ENCODE measurements at regions not wholly inside any gene's neighbourhood (a gene's known extent, or its start where the extent isn't known, plus 50 kb on each side); places are given as distances from the start of the nearest gene placed in this dataset.

DNA sequence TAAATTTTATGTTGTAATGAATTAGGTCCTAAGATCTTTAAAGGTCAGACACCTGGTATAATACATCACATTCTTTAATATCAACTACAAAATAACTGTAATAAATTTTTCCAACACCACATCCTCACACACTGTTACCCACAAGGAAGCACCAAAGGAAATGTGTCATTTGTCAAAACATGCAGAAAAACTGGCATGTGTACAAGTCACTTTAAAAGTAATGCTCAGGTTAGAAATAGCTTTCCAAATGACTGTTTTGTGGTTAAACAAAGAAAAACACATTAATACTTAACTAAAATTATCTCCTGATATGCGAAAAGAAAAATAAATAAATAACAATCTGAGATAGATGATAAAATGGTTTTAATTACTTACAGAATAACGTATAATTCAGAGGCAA lies 74.7 kb downstream of the MZT1 start:
- TF ChIP-seq, protein P1, sequence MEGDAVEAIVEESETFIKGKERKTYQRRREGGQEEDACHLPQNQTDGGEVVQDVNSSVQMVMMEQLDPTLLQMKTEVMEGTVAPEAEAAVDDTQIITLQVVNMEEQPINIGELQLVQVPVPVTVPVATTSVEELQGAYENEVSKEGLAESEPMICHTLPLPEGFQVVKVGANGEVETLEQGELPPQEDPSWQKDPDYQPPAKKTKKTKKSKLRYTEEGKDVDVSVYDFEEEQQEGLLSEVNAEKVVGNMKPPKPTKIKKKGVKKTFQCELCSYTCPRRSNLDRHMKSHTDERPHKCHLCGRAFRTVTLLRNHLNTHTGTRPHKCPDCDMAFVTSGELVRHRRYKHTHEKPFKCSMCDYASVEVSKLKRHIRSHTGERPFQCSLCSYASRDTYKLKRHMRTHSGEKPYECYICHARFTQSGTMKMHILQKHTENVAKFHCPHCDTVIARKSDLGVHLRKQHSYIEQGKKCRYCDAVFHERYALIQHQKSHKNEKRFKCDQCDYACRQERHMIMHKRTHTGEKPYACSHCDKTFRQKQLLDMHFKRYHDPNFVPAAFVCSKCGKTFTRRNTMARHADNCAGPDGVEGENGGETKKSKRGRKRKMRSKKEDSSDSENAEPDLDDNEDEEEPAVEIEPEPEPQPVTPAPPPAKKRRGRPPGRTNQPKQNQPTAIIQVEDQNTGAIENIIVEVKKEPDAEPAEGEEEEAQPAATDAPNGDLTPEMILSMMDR (IDR thresholded peaks at IDR 0.05): no peak
- TF ChIP-seq POLR2A (IDR thresholded peaks at IDR 0.05): no peak

Data from heart left ventricle (tissue), 13 donors.